Ovary (tissue), 7 donors: ENCODE measurements at regions not wholly inside any gene's neighbourhood (a gene's known extent, or its start where the extent isn't known, plus 50 kb on each side); places are given as distances from the start of the nearest gene placed in this dataset.

ENCODE experiments used
- DNase-seq, 5 donors: peaks; one replicate each; pipeline ENCODE4 v3.0.0-alpha.2; 2019 to 2020
- H3K27ac ChIP-seq, 2 donors: fragments of 200-600 bp; one replicate each; pipeline versions ENCODE4 v1.5.1 to v1.8.0; 2019 to 2022
- H3K27me3 ChIP-seq: fragments of 200-600 bp; one replicate; pipeline ENCODE4 v1.8.0; 2022
- H3K36me3 ChIP-seq: fragments of 200-600 bp; sonication (generic); one replicate; pipeline ENCODE4 v1.5.1; 2019
- H3K4me1 ChIP-seq: one replicate; pipeline ENCODE4 v1.8.1; 2013; ENCODE audit warnings: mild to moderate bottlenecking, moderate library complexity; ENCODE audit not compliant: insufficient read depth
- H3K4me3 ChIP-seq: fragments of 200-600 bp; sonication (generic); one replicate; pipeline ENCODE4 v1.5.1; 2017
- H3K9me3 ChIP-seq, 2 donors: fragments of 200-600 bp in 1 of 2; sonication (generic) in 1 of 2; one replicate each; pipeline versions ENCODE4 v1.5.1 to v1.8.1; 2013 to 2019; ENCODE audit warnings: mild to moderate bottlenecking in 1 of 2, moderate library complexity in 1 of 2
- EP300 ChIP-seq: sonication (generic); formaldehyde crosslinking; IDR thresholded peaks from one replicate; pipeline ENCODE4 v1.6.1; 2017; ENCODE audit warnings: antibody characterized with exemption
- POLR2A ChIP-seq: fragments of 450-650 bp; IDR thresholded peaks from one replicate; pipeline ENCODE4 v1.6.1; 2017; ENCODE audit warnings: antibody characterized with exemption, mild to moderate bottlenecking, moderate library complexity
- WGBS, 3 donors: extraction: QIAGEN DNeasy Blood & Tissue Kit in 1 of 3; methylation state at CpG; one replicate each; pipeline versions ENCODE4 v1.1.5 to v1.1.7; 2013 to 2017; 5-methylcytosine and 5-hydroxymethylcytosine counted together
- intact Hi-C, 4 donors: fragments of 100-400 bp; cut with DNase I; formaldehyde crosslinking; loops; one replicate each; pipeline versions ENCODE4 v1.11.0 to v1.15.1; 2022 to 2023
- TF ChIP-seq, protein P1 (sequence below), 3 donors: fragments of 450-650 bp in 2 of 3; fragments of 200-600 bp in 1 of 3; IDR thresholded peaks; one replicate each; pipeline versions ENCODE4 v1.5.1 to v1.8.0; 2016 to 2022; ENCODE audit warnings: antibody characterized with exemption in 3 of 3, mild to moderate bottlenecking in 1 of 3
- donor health status: DM: no; HTN: no; CAD: no; lungs with moderate emphysema.
- donor health status: DM: no; HTN: no; CAD: no.
- donor health status: Bipolar disorder and iron deficiency.
- donor health status: DM: no; HTN: no; CAD: no.
- donor health status: DM: yes; HTN: yes; CAD: no.

DNA sequence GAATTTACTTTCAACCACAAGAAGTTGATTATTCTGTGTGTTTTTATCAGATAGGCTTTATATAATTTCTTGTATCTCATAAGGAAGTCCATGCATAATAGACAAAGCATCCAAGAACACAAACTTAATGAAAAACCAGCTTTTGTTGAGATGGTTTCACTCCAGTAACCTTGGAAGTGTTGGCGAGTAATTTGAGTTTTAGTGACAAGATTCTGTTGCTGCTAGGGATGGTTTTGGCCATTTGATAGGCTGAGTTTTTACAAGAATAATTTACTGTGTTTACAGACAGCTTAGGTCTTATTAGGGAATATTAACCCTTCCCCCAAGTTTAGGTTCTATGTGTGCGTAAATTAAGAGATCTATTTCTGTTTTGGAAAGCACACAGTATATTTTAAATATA lies 513.6 kb downstream of the USP25 start:
- Histone ChIP-seq H3K27ac (no peak overlapping the region), H3K36me3 (no peaks in the 10 kb centered on the region), H3K27me3 (no peaks in the 10 kb centered on the region), H3K4me3 (no peak overlapping the region), H3K9me3 (no peaks in the 10 kb centered on the region), H3K4me1 (peaks cover 2% of the 10 kb centered on the region)
- WGBS, 3 donors: 52 to 69% (median 57%) methylated on average over 2 of the region's 2 CpGs
- TF ChIP-seq EP300 (no peak), POLR2A (no peak)
- TF ChIP-seq, protein P1, sequence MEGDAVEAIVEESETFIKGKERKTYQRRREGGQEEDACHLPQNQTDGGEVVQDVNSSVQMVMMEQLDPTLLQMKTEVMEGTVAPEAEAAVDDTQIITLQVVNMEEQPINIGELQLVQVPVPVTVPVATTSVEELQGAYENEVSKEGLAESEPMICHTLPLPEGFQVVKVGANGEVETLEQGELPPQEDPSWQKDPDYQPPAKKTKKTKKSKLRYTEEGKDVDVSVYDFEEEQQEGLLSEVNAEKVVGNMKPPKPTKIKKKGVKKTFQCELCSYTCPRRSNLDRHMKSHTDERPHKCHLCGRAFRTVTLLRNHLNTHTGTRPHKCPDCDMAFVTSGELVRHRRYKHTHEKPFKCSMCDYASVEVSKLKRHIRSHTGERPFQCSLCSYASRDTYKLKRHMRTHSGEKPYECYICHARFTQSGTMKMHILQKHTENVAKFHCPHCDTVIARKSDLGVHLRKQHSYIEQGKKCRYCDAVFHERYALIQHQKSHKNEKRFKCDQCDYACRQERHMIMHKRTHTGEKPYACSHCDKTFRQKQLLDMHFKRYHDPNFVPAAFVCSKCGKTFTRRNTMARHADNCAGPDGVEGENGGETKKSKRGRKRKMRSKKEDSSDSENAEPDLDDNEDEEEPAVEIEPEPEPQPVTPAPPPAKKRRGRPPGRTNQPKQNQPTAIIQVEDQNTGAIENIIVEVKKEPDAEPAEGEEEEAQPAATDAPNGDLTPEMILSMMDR (IDR thresholded peaks at IDR 0.05): no peak
- no peak for DNase-seq
- intact Hi-C loops: no loop called here

DNA sequence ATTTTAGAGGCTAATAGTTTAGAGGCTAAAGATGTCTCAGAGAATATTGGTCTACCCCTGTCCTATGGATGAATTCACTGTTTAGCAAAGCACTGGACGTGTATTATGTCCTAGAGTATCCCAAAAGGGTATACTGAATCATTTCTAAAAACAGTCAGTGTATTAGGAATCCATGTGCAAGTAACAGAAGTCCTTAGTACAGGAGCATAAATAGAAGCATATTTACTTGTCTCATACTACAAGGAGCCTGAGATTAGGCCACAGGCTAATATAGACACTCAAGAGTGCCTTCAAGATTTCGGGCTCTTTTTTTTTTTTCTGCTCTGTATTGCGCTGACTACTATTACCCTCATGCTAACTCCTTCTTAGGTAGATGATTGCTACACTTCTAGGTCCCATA lies 518.9 kb downstream of the USP25 start:
- no peaks in the 10 kb centered on the region for H3K36me3 ChIP-seq
- TF ChIP-seq, protein P1 (IDR thresholded peaks at IDR 0.05): no peak
- no peak for TF ChIP-seq POLR2A
- TF ChIP-seq EP300: no peak
- WGBS, 3 donors: 92 to 96% (median 95%) methylated on average over 3 of the region's 3 CpGs
- H3K9me3 ChIP-seq: no peaks in the 10 kb centered on the region
- H3K4me1 ChIP-seq: peaks cover 2% of the 10 kb centered on the region
- intact Hi-C loops: no loop called here
- no peak overlapping the region for H3K4me3 ChIP-seq
- no peak overlapping the region for H3K27ac ChIP-seq
- DNase-seq: no peak
- no peaks in the 10 kb centered on the region for H3K27me3 ChIP-seq

DNA sequence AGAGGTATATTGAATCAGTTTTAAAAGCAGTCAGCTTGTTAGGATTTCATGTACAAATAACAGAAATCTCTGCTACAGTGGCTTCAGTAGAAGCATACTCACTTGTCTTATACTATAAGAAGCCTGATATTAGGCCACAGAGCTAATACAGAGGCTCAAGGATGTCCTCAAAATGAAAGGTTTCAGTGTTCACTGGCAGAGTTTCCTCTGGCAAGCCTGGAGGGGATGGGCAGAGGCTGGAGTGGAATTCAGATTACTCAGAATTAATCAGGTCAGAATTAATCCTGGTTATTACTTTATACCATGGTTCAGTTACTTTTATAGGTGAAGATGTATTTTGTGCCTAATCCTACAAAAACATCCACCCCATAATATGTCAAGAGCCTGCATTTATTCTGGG lies 520.5 kb downstream of the USP25 start:
- intact Hi-C loops: no loop called here

DNA sequence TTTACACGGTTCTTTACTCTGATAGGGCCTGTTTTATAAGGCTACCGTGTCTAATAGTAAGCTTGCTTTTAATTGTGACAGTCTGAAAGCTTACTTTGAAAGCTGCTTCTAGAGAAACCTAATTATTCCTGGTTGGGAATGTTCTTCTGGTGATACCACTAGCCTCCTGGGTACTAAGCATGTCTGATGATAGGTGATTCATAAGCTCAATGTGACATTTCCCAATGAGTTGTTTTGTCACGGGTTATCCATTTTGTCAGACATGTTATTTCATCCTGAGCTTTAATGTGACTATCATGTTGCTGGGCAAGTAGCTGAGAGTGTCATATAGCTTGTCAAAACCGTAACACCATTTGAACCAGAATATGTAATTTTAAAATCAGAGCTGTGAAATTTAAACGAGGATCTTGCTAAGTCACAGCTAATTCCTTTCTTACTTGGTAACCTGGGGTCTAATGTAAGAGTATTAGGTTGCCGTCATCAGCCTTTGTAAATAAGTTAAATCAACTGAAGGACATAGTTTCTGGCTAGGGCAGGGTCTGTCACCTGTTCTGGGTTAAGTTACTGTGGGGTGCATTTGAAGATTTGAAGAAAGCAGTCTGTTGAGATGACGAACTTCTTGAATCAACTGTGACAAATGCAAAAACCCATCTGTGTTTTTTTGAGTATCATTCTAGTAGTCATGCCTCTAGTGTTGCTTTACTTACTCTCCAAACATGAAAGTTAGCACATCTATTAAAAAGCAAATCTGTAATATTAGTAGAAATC lies 529.2 kb downstream of the USP25 start:
- Histone ChIP-seq H3K9me3 (no peaks in the 10 kb centered on the region), H3K27ac (no peak overlapping the region), H3K4me1 (peaks cover 1% of the 10 kb centered on the region), H3K27me3 (no peaks in the 10 kb centered on the region), H3K4me3 (no peak overlapping the region), H3K36me3 (no peaks in the 10 kb centered on the region)
- TF ChIP-seq, protein P1 (IDR thresholded peaks at IDR 0.05): no peak
- TF ChIP-seq EP300: no peak
- TF ChIP-seq POLR2A: no peak
- 95 to 96% (median 96%) methylated on average over 7 of the region's 7 CpGs for WGBS, 3 donors
- DNase-seq: no peak
- intact Hi-C loops: no loop called here

More for the DNA sequence above, 520.5 kb downstream of the USP25 start:
- DNase-seq: no peak
- H3K36me3 ChIP-seq: no peaks in the 10 kb centered on the region
- no peak for TF ChIP-seq EP300
- TF ChIP-seq, protein P1 (IDR thresholded peaks at IDR 0.05): no peak
- TF ChIP-seq POLR2A: no peak
- H3K4me3 ChIP-seq: no peak overlapping the region
- peak overlapping the region in 1 of 2 donors; percentile 7 for H3K27ac ChIP-seq
- H3K4me1 ChIP-seq: peaks cover 1% of the 10 kb centered on the region
- no peaks in the 10 kb centered on the region for H3K27me3 ChIP-seq
- H3K9me3 ChIP-seq: no peaks in the 10 kb centered on the region
